ENCODE measurements at regions not wholly inside any gene's neighbourhood (a gene's known extent, or its start where the extent isn't known, plus 50 kb on each side); places are given as distances from the start of the nearest gene placed in this dataset.

GRCh38 chr5:101608322-101608721, 687.8 kb downstream of the SLCO4C1 start:
- TF ChIP-seq MAX (IDR thresholded peaks at IDR 0.05; ENCODE audit: insufficient read depth, insufficient read length), result no peak
- TF ChIP-seq POLR2A (IDR thresholded peaks at IDR 0.05; ENCODE audit: low read depth, low read length), result no peak
